ENCODE measurements at regions not wholly inside any gene's neighbourhood (a gene's known extent, or its start where the extent isn't known, plus 50 kb on each side); places are given as distances from the start of the nearest gene placed in this dataset.

GRCh38 chr3:107092121-107092520 is 285.1 kb upstream of the CCDC54 start:
- TF ChIP-seq EZH2phosphoT487 (IDR thresholded peaks at IDR 0.05; ENCODE audit: unreplicated experiment) (no peak), CTCF (conservative IDR thresholded peaks at IDR 0.05; ENCODE audit: low read depth in 2 of 2) (no peak), CREB1 (CRISPR knock-in tag; IDR thresholded peaks at IDR 0.05; ENCODE audit: low read depth) (no peak), EZH2 (IDR thresholded peaks at IDR 0.05; ENCODE audit: low read depth, unreplicated experiment) (no peak), POLR2AphosphoS5 (IDR thresholded peaks at IDR 0.05; ENCODE audit: low read depth) (no peak)

Measured in GM23338 (cell line).